GM15510 (cell line): ENCODE measurements at regions not wholly inside any gene's neighbourhood (a gene's known extent, or its start where the extent isn't known, plus 50 kb on each side); places are given as distances from the start of the nearest gene placed in this dataset.

Experiments
- POLR2A ChIP-seq: IDR thresholded peaks from 3 replicates; pipeline ENCODE4 v1.6.1; 2011; ENCODE audit warnings: borderline replicate concordance; ENCODE audit not compliant: insufficient read length; ENCODE audit errors: extremely low read depth

DNA sequence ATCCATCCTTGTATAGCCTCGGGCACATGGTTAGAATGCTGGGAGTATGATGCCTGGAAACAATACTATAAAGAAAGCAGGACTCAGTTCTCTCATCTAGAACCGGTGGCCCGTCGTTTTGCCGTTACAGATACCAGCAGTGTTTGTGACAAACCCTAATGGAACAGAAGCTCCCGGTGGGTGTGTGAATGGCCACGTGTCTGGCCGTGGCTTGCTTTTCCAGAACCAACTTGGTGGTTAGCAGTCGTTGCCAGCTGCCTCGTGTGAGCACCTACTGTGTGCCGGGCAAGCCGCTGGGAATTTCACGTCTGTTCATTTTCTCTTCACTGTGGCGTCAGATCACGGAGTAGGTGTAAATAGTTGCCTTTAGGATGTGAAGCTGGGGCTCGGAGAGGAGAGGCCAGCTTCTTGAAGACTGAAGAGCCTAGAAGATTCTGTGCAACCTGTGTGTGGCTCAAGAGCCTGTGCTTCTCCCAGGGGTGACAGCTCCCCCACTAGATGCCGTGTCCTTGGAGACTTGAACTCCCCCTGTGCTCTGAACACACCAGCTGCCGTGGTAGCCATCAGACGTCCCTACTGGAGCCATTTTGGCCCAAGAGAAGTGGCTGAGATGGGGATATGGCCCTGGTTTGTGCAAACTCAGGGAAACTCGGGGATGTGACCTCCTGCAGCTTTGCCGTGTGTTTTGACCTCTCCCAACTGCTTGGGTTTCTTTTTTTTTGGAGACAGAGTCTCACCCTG, 57.5 kb upstream of the PPARA start:
- TF ChIP-seq POLR2A, result no peak

DNA sequence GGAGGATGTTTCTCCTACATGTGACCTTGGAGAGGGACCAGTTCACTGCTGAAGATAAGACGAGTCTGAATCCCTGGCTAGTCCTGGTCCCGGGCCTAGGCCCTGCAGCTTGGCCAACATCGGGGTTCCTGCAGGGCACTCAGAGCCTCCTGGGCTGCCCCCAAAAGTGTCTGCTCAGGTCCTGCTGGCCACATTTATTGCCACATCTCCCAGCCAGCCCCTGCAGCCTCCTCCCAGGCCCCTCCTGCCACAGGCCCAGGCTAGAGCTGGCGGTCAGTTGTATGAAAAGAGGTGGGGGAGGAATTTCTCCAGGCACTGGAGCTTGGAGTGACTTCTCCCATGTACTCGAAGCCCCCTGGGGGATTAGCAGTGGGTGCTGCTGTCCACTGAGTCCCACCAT, 56.5 kb upstream of the PPARA start:
- TF ChIP-seq POLR2A, result no peak

DNA sequence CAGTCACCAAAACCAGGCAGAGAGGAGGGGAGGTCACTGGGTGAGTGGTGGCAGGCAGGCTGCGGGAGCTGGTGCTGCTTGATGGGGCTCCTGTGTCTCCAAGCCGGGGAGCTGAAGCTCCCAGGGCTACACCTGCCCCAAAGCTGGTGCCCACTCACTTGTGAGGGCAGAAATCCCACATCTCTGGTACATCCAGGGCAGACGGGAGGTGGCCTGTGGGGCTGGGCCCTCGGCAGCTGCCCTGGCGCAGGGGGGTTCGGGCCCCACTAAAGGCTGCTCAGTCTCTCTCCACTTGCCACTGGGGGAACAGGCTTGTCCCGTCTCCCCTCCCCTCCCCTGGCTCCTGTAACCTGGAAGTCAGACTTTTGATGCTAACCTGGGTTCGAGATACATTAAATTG, 55.6 kb upstream of the PPARA start:
- TF ChIP-seq POLR2A, result no peak

DNA sequence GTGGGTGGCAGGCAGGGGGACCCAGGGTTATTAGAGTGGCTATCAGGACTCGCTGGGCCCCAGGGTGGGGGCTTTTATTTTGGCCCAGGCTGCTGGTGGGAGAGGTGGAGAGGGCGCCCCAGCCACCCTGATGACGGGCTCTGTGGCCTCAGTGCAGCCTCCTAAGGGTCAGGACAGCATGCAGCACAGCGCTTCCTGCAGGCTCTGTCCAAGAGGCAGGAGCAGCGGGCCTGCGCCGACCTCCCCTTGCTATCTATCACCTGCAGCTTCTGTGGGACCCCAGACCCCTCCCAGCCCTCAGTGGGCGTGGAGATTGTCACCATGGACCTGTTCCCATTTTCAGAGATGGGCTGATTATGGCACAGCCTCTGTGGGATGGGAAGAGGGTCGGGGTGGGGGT, 54.3 kb upstream of the PPARA start:
- TF ChIP-seq POLR2A, result no peak

DNA sequence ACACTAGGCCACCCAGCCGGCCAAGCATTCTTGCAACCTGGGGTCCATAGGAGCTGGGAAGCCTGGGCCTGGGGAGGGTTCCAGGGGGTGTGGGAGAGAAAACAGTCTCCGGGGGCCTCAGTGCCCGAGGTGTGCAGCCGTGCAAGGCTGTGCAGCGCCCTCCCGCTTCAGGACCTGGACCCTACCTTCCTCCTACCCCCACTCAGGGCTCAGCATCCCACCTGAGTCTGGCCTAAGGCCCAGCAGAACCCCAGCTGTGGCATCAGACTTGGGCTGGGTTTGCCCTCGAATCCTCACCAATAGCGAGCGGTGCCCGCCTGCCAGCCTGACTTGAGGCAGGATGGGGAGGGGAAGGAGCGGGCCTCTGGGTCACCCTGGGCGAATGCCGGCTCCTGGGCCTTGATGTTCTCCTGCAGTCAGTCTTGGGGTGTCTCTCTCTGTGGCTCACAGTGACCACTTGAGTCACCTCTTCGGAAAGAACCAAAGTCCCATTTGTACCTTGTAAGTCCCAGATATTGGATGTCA, 53.6 kb upstream of the PPARA start:
- TF ChIP-seq POLR2A, result no peak

DNA sequence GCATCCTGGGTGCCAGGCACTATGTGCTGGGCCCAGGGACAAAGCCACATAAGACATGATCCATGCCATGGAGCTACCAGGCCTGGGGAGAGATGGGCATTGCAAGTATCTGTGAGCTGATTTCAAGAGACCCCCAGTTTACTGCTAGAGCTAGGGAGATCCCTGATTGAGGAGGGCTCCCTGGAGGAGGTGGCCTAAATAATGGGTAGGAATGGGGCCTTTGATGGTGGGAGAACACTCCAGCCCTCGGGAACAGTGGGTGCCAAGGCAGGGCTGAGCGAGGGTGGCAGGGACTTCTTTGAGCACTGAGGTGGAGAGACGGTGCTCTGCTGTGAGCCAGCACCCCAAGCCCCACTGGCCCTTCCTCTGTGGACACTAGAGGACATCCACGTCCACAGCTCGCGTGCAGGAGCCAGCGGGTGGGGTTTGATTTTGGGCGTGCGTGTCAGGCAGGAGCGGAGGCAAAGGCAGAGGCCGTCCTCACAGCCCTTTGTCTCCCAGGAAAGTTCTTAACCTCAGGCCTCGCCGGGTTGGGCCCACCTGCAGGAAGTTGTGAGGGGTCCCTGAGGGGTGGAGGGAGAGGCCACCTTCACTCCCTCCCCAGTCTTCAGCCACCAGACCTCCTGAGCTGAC, 52.9 kb upstream of the PPARA start:
- TF ChIP-seq POLR2A, result no peak

DNA sequence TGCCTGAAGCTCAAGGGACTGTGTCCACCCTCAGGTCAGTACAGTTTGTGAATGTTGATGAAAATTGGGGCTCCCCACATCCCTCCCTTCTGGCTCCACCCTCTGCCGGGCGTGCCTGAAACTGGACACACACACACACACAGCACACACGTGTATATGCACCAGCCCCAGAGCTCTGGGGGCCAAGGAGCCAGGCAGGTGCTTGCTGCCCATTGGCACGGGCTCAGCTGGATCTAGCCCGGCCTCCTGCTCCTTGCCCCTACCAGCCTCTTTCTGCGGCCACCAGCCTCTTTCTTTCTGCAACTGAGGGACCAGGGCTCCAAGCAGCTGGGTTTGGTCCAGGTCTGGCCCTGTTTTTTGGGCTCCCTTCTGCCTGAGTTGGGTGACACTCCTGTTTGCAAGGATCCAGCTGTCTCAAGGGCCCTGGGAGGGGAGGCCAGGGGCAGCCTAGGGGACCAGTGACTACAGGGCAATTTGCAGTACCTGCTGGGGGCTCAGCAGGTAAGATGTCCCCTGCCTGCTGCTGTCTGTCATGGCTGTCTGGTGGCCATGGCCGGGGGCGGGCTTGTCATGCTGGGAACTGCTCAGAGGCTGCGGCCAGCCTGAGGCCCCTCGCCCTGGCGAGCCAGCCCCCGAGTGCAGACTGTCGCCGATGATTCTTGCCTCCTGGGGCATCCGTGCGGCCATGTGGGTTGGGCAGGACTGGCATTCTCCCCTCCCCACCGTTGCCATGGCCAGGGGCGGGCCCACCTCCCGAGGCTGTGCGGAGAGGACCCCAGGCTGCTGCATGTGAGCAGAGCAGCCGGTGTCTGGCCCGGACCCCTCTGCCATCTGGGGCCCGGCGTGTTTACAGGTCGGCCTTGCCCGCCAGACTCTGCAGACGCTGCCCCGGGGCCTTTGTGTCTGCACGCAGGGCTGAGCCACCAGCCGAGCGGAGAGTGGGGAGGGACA, 51.5 kb upstream of the PPARA start:
- no peak for TF ChIP-seq POLR2A

DNA sequence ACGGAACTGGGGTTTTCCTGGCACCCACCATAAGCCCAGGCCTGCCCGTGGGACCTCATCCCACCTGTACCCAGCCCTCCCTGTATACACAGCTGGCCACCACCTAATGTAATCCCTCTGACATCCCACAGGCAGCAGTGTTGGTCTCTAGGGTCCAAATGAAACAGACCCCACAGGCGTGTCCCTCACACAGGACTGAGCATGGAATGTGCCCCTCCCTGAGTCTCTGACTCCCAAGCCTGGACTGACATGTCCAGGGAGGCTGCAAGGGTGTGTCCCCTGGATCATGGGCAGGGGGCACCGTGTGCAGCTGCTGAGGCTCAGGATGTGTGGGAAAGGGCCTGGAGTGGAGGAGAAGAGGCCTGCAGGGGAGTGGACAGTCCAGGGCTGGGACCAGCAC, 50.6 kb upstream of the PPARA start:
- no peak for TF ChIP-seq POLR2A

DNA sequence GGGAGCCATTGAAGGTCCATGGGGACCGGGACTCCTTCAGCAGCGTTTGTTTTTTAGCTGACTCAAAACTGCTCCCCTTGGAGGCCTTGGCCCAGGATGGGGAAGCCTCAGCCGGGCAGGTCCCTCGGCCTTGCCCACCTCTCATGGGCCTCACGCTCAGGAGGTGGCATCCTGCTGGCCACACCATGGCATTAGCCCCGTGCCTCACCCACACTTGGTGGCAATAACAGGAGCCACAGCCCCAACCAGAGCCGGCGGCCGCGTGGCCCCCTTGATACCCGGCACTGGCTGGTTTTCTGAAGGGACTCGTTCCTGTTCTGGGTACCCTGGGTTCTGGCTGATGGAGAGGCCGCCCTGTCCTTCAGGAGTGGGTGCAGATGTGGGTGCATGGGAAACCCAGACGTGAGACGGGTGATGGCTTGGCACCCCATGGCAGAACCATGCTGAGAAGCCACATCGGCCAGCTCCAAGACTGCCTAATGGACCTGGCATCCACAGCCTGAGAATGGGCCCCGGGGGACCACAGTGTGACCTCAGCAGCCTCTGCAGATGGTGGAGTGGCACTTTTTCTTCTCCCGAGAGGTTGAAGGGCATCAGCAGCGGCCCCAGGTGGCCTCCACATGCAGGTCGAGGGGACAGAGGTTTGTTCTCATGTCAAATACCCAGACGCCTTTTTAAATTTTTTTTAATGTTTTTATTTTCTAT, 49.8 kb upstream of the PPARA start:
- TF ChIP-seq POLR2A, result no peak
